ENCODE measurements at regions not wholly inside any gene's neighbourhood (a gene's known extent, or its start where the extent isn't known, plus 50 kb on each side); places are given as distances from the start of the nearest gene placed in this dataset.
"Not testable (repeated sequence)": the region's sequence is repeated elsewhere in the genome, so short reads cannot be mapped to it uniquely, and the experiment has no call there.

GRCh38 chr17:77531002-77531401, 390.2 kb downstream of the SEC14L1 start:
- 71% methylated on average over 6 of the region's 6 CpGs for WGBS
- no peak overlapping the region for H3K9ac ChIP-seq (ENCODE audit: low read depth in 1 of 2, low read length in 2 of 2)
- no peak overlapping the region for H3K27ac ChIP-seq (ENCODE audit: low read depth in 1 of 2, low read length in 2 of 2)
- peaks cover 0 to 8% (median 1%) of the 10 kb centered on the region in 4 donors for H3K27me3 ChIP-seq (ENCODE audit: control insufficient read depth in 4 of 4, insufficient read depth in 4 of 4, low read length in 3 of 4)
- no peaks in the 10 kb centered on the region for H3K9me3 ChIP-seq (ENCODE audit: control insufficient read depth in 4 of 4, low read length in 3 of 4)
- no peaks in the 10 kb centered on the region for H3K36me3 ChIP-seq (ENCODE audit: control insufficient read depth in 4 of 4, insufficient read depth in 3 of 4, low read depth in 1 of 4, low read length in 3 of 4)
- peaks cover 0 to 4% (median 0%) of the 10 kb centered on the region in 4 donors for H3K4me1 ChIP-seq (ENCODE audit: control insufficient read depth in 4 of 4, insufficient read depth in 4 of 4, low read length in 3 of 4)
- H3K4me3 ChIP-seq (ENCODE audit: low read depth in 1 of 3, low read length in 3 of 3) = no peak overlapping the region
- TF ChIP-seq RXRA (IDR thresholded peaks at IDR 0.05) (no peak), JUND (IDR thresholded peaks at IDR 0.05) (no peak), HNF4G (IDR thresholded peaks at IDR 0.05) (no peak), RAD21 (IDR thresholded peaks at IDR 0.05) (no peak), HNF4A (conservative IDR thresholded peaks at IDR 0.05) (no peak), TAF1 (conservative IDR thresholded peaks at IDR 0.05) (no peak), SP1 (IDR thresholded peaks at IDR 0.05) (no peak), NR2F2 (IDR thresholded peaks at IDR 0.05) (no peak)
- TF ChIP-seq, protein P1, sequence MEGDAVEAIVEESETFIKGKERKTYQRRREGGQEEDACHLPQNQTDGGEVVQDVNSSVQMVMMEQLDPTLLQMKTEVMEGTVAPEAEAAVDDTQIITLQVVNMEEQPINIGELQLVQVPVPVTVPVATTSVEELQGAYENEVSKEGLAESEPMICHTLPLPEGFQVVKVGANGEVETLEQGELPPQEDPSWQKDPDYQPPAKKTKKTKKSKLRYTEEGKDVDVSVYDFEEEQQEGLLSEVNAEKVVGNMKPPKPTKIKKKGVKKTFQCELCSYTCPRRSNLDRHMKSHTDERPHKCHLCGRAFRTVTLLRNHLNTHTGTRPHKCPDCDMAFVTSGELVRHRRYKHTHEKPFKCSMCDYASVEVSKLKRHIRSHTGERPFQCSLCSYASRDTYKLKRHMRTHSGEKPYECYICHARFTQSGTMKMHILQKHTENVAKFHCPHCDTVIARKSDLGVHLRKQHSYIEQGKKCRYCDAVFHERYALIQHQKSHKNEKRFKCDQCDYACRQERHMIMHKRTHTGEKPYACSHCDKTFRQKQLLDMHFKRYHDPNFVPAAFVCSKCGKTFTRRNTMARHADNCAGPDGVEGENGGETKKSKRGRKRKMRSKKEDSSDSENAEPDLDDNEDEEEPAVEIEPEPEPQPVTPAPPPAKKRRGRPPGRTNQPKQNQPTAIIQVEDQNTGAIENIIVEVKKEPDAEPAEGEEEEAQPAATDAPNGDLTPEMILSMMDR (IDR thresholded peaks at IDR 0.05; ENCODE audit: low read depth, low read length, missing input control) = no peak
- no peak for DNase-seq (ENCODE audit: low spot score)

GRCh38 chr17:77531641-77532040, 390.9 kb downstream of the SEC14L1 start:
- TF ChIP-seq JUND (IDR thresholded peaks at IDR 0.05) (no peak), FOXA1 (IDR thresholded peaks at IDR 0.05) (no peak), RXRA (IDR thresholded peaks at IDR 0.05) (no peak), YY1 (IDR thresholded peaks at IDR 0.05) (no peak), TAF1 (conservative IDR thresholded peaks at IDR 0.05) (no peak)
- TF ChIP-seq, protein P1 (IDR thresholded peaks at IDR 0.05; ENCODE audit: low read depth, low read length, missing input control) = no peak
- TF ChIP-seq, protein P2, sequence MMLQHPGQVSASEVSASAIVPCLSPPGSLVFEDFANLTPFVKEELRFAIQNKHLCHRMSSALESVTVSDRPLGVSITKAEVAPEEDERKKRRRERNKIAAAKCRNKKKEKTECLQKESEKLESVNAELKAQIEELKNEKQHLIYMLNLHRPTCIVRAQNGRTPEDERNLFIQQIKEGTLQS (IDR thresholded peaks at IDR 0.05) = no peak
- Histone ChIP-seq H3K9ac (ENCODE audit: low read depth in 1 of 2, low read length in 2 of 2) (no peak overlapping the region), H3K4me1 (ENCODE audit: control insufficient read depth in 4 of 4, insufficient read depth in 4 of 4, low read length in 3 of 4) (peaks cover 0 to 4% (median 0%) of the 10 kb centered on the region in 4 donors), H3K27me3 (ENCODE audit: control insufficient read depth in 4 of 4, insufficient read depth in 4 of 4, low read length in 3 of 4) (peaks cover 0 to 8% (median 1%) of the 10 kb centered on the region in 4 donors), H3K4me3 (ENCODE audit: low read depth in 1 of 3, low read length in 3 of 3) (no peak overlapping the region), H3K27ac (ENCODE audit: low read depth in 1 of 2, low read length in 2 of 2) (no peak overlapping the region), H3K9me3 (ENCODE audit: control insufficient read depth in 4 of 4, low read length in 3 of 4) (no peaks in the 10 kb centered on the region), H3K36me3 (ENCODE audit: control insufficient read depth in 4 of 4, insufficient read depth in 3 of 4, low read depth in 1 of 4, low read length in 3 of 4) (no peaks in the 10 kb centered on the region)
- DNase-seq (ENCODE audit: low spot score) = no peak
- WGBS = 89% methylated on average over 6 of the region's 6 CpGs

GRCh38 chr17:77533697-77534096, 392.9 kb downstream of the SEC14L1 start:
- H3K9ac ChIP-seq (ENCODE audit: low read depth in 1 of 2, low read length in 2 of 2); H3K27me3 ChIP-seq (ENCODE audit: control insufficient read depth in 4 of 4, insufficient read depth in 4 of 4, low read length in 3 of 4); H3K9me3 ChIP-seq (ENCODE audit: control insufficient read depth in 4 of 4, low read length in 3 of 4); DNase-seq (ENCODE audit: low spot score); H3K4me1 ChIP-seq (ENCODE audit: control insufficient read depth in 4 of 4, insufficient read depth in 4 of 4, low read length in 3 of 4); H3K4me3 ChIP-seq (ENCODE audit: low read depth in 1 of 3, low read length in 3 of 3); H3K27ac ChIP-seq (ENCODE audit: low read depth in 1 of 2, low read length in 2 of 2); H3K36me3 ChIP-seq (ENCODE audit: control insufficient read depth in 4 of 4, insufficient read depth in 3 of 4, low read depth in 1 of 4, low read length in 3 of 4): not testable (repeated sequence)
- 93% methylated on average over 6 of the region's 6 CpGs for WGBS

Data from liver (tissue), 8 donors.